Astrocyte of the spinal cord (primary cell): ENCODE measurements at regions not wholly inside any gene's neighbourhood (a gene's known extent, or its start where the extent isn't known, plus 50 kb on each side); places are given as distances from the start of the nearest gene placed in this dataset.

Experiments
- DNase-seq: peaks from one replicate; pipeline ENCODE4 v3.0.0; 2011; ENCODE audit warnings: low read depth, low spot score
- H3K4me3 ChIP-seq: 2 replicates; pipeline ENCODE4 v1.5.1; 2011; ENCODE audit warnings: low read depth, mild to moderate bottlenecking, low read length, moderate library complexity
- CTCF ChIP-seq: IDR thresholded peaks from 2 replicates; pipeline ENCODE4 v1.5.1; 2012; ENCODE audit warnings: low read depth, mild to moderate bottlenecking, low read length, inconsistent platforms
- in situ Hi-C: cut with HindIII; loops from 2 replicates; pipeline ENCODE4 v1.10.0; 2017; ENCODE audit warnings: low sequenced_read_pairs

GRCh38 chr5:29800752-29801151, 1392.7 kb upstream of the CDH6 start:
- in situ Hi-C loops = no loop called here
- no peak for TF ChIP-seq CTCF
- no peak overlapping the region for H3K4me3 ChIP-seq
- no peak for DNase-seq

GRCh38 chr5:29796013-29796412, 1397.5 kb upstream of the CDH6 start:
- no peak overlapping the region for H3K4me3 ChIP-seq
- TF ChIP-seq CTCF = no peak
- no peak for DNase-seq
- in situ Hi-C loops = no loop called here

- in situ Hi-C loops = no loop called here
- TF ChIP-seq CTCF = no peak
- no peak overlapping the region for H3K4me3 ChIP-seq
- no peak for DNase-seq
Observed at GRCh38 chr5:29795096-29795652, 1398.3 kb upstream of the CDH6 start.

- H3K4me3 ChIP-seq = no peak overlapping the region
- no peak for DNase-seq
- in situ Hi-C loops = no loop called here
- TF ChIP-seq CTCF = no peak
Observed at GRCh38 chr5:29794141-29794787, 1399.2 kb upstream of the CDH6 start.

- DNase-seq = no peak
- TF ChIP-seq CTCF = no peak
- in situ Hi-C loops = no loop called here
- no peak overlapping the region for H3K4me3 ChIP-seq
Observed at GRCh38 chr5:29790281-29790680, 1403.2 kb upstream of the CDH6 start.

GRCh38 chr5:29780401-29780800, 1413.1 kb upstream of the CDH6 start:
- no peak for TF ChIP-seq CTCF
- DNase-seq = no peak
- H3K4me3 ChIP-seq = no peak overlapping the region
- in situ Hi-C loops = no loop called here
